ENCODE measurements at regions not wholly inside any gene's neighbourhood (a gene's known extent, or its start where the extent isn't known, plus 50 kb on each side); places are given as distances from the start of the nearest gene placed in this dataset.
"Not testable (repeated sequence)": the region's sequence is repeated elsewhere in the genome, so short reads cannot be mapped to it uniquely, and the experiment has no call there.

DNA sequence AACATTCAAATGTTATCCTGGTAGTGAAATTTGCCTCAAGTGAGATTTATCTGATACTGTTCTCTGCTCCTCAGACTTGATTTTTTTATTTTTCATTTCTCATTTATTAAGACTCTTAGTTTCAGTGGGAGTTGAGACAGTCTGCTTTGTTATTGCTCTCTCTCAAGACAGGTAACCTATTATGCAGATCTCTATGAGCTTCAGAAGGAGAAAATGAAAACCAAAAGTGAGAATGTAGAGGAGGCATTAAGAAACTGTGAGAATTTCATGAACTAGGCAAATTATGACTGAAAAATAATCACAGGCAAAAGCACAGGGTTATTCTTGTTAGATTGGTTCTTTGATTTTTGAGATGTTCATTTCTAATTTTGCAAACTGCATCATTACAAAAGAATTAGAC is 290.0 kb upstream of the CHORDC1 start:
- Mint-ChIP-seq H3K36me3 (no peaks in the 10 kb centered on the region), H3K9me3 (no peaks in the 10 kb centered on the region), H3K4me1 (no peaks in the 10 kb centered on the region), H3K27me3 (no peaks in the 10 kb centered on the region), H3K4me3 (no peak overlapping the region), H3K27ac (no peak overlapping the region)
- ATAC-seq (replicated peaks) (no peak), DNase-seq (no peak)

DNA sequence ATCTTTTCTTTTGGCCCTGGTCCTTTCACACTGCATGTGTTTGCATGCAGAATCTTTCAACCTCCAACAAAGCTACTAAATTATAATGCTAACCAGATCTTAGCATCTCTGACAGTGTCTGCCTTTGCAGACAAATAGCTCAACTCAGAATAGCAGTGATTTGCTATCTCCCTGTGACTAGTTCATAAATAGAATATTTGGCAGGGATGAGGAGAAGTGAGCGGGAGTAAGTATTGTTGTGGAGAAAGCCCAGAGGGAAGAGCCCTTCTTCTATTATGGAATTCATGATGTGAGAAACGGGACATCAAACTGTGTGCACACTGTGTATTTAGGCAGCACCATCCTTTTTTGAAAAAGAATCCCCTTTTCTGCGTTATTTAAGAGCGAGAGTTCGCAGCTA is 288.0 kb upstream of the CHORDC1 start:
- Mint-ChIP-seq H3K9me3 (no peaks in the 10 kb centered on the region), H3K4me1 (no peaks in the 10 kb centered on the region), H3K36me3 (no peaks in the 10 kb centered on the region), H3K27ac (no peak overlapping the region), H3K4me3 (no peak overlapping the region), H3K27me3 (no peaks in the 10 kb centered on the region)
- ATAC-seq (replicated peaks) (no peak), DNase-seq (no peak)

DNA sequence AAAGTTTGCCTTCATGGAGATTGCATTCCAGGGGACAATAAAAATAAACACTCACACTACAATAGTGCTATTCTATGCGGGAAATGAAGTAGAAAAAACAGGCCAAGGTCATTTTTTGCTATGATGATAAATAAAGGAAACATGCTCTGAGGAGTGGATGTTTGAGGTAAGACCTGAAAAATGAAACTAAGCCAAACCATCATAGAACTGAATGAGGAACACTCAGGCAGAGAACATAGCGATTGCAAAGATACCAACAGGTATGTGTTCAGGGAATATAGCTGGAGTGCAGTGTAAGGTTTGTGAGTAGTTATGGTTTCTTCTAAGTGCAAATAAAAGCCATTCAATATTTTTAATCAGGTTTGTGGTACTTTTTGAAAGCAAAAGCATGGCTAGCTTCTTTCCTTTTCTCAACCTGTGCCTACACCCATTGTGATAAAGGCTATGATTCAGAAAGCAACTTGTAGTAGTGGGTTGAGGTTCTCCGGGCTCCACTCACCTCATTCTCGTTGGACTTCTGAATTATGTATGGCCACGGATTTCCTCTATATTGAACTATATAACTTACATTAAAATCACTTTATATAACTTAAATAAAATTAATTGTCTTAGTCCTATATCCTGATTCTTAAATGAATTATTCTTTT is 278.2 kb upstream of the CHORDC1 start:
- ATAC-seq (replicated peaks) (no peak), DNase-seq (no peak)
- Mint-ChIP-seq H3K9me3 (peaks cover 3 to 6% of the 10 kb centered on the region in 2 donors), H3K27me3 (no peaks in the 10 kb centered on the region), H3K4me1 (no peaks in the 10 kb centered on the region), H3K36me3 (no peaks in the 10 kb centered on the region), H3K4me3 (no peak overlapping the region), H3K27ac (no peak overlapping the region)

DNA sequence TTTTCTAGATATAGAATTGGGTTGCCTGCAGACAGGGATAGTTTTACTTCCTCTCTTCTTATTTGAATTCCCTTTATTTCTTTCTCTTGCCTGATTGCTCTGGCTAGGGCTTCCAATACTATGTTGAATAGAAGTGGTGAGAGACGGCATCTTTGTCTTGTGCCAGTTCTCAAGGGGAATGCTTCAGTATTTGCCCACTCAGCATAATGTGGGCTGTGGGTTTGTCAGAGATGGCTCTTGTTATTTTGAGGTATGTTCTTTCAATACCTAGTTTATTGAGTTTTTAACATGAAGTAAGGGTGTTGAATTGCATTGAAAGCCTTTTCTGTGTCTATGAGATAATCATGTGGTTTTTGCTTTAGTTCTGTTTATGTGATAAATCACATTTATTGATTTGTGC is 273.9 kb upstream of the CHORDC1 start:
- no peak for DNase-seq
- Mint-ChIP-seq H3K27me3 (no peaks in the 10 kb centered on the region), H3K36me3 (no peaks in the 10 kb centered on the region), H3K9me3 (peaks cover 6 to 8% of the 10 kb centered on the region in 2 donors), H3K4me3 (no peak overlapping the region), H3K4me1 (no peaks in the 10 kb centered on the region), H3K27ac (no peak overlapping the region)
- ATAC-seq (replicated peaks), result no peak

DNA sequence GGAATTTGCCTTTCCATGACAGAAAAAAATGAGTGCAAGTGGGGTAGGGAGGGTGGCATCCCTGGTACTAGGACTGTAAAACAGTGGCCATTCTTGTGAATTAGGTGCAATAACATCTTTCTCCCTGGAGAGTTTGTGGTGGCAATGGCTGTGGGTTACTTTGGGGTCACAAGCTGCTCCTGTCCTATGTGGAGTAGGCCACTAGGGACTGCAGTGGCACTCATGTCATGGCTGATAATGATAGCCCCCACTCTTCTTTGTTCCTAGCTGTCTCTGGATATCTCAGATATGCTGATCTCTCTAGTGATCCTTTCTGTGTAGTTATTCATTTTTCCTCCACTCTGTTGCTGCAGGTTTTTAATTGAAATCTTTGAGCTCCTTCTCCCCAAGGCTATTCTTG is 270.5 kb upstream of the CHORDC1 start:
- Mint-ChIP-seq H3K36me3 (no peaks in the 10 kb centered on the region), H3K27me3 (no peaks in the 10 kb centered on the region), H3K9me3 (peaks cover 5 to 14% of the 10 kb centered on the region in 2 donors), H3K4me1 (no peaks in the 10 kb centered on the region), H3K4me3 (no peak overlapping the region), H3K27ac (no peak overlapping the region)
- DNase-seq, result no peak
- peak in 1 of 2 donors; percentile 39 for ATAC-seq (replicated peaks)

DNA sequence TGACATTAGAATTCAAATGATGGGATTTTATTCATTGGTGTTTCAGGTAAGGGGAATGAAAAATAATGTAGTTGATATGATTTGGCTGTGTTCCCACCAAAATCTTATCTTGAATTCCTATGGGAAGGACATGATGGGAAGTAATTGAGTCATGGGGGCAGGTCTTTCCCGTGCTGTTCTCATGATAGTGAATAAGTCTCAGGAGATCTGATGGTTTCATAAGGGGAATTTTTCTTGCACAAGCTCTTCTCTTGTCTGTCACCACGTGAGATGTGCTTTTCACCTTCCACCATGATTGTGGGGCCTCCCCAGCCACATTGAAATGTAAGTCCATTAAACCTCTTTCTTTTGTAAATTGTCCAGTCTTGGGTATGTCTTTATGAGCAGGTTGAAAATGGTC is 268.6 kb upstream of the CHORDC1 start:
- H3K36me3 Mint-ChIP-seq, result no peaks in the 10 kb centered on the region
- no peak overlapping the region for H3K27ac Mint-ChIP-seq
- no peaks in the 10 kb centered on the region for H3K4me1 Mint-ChIP-seq
- no peaks in the 10 kb centered on the region for H3K27me3 Mint-ChIP-seq
- ATAC-seq (replicated peaks) (no peak), DNase-seq (no peak)
- no peak overlapping the region for H3K4me3 Mint-ChIP-seq
- H3K9me3 Mint-ChIP-seq, result peaks cover 0 to 10% of the 10 kb centered on the region in 2 donors

DNA sequence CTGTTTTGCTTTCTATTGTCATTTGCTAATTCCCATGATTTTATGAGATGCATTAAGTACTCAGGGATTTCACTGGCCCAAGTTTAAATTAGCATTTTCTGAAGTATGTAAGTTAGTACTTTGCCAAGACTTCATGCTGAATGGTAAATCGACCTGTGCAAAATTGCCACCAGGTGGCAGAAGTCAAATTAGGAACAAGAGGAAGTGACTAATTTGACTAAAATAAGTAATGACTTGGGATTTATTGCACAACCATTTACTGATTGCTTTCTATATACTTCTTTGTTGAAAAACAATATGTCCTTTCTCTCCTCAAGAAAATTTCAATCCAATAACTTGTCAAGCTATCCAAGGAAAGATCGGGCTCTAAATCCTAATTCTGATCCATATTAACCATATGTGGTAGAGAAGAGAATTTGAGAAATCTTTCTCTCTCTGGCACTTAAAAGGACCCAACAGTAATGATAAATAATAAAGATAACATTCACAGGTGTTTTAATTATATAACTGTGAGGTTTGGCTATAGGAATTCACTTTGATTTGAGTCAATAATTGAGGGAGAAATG is 253.7 kb upstream of the CHORDC1 start:
- ATAC-seq (replicated peaks) (peak; percentile 33 to 48), DNase-seq (no peak)
- Mint-ChIP-seq H3K27me3 (no peaks in the 10 kb centered on the region), H3K9me3 (peaks cover 0 to 3% of the 10 kb centered on the region in 2 donors), H3K36me3 (no peaks in the 10 kb centered on the region), H3K27ac (no peak overlapping the region), H3K4me1 (no peaks in the 10 kb centered on the region), H3K4me3 (no peak overlapping the region)

DNA sequence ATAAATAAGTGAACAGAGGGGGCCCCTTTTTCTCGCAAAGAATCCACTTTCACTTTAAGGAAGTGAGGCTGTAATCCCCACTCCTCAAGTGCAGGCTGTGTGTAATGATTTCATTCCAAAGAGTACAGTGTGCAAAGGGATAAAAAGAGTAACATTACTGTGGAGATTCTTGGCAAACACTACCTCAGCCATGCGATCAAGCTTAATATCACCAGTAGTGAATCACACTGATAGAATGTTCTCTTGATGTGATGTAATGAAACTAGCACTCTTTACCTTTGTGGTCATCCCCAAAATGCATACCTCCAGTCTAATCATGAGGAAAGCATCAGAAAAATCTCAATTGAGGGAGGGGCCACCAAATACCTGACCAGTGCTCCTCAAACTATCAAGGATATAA is 246.1 kb upstream of the CHORDC1 start:
- no peaks in the 10 kb centered on the region for H3K9me3 Mint-ChIP-seq
- H3K27me3 Mint-ChIP-seq, result no peaks in the 10 kb centered on the region
- no peaks in the 10 kb centered on the region for H3K36me3 Mint-ChIP-seq
- ATAC-seq (replicated peaks), result no peak
- H3K4me1 Mint-ChIP-seq, result no peaks in the 10 kb centered on the region
- no peak for DNase-seq
- H3K4me3 Mint-ChIP-seq, result no peak overlapping the region
- H3K27ac Mint-ChIP-seq, result no peak overlapping the region

DNA sequence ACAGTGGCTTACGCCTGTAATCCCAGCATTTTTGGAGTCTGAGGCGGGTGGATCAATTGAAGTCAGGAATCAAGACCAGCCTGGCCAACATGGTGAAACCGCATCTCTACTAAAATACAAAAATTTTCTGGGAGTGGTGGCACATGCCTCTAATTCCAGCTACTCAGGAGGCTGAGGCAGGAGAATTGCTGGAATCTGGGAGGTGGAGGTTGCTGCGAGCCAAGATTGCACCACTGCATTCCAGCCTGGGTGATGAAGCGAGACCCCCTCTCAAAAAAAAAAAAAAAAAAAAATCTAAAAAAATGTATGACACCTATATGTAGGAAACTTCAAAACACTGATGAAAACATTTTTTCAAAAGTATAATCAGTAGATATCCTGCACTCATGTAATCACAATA is 242.7 kb upstream of the CHORDC1 start:
- H3K27ac Mint-ChIP-seq, result no peak overlapping the region
- ATAC-seq (replicated peaks) (no peak), DNase-seq (no peak)
- no peaks in the 10 kb centered on the region for H3K9me3 Mint-ChIP-seq
- H3K4me3 Mint-ChIP-seq, result no peak overlapping the region
- H3K4me1 Mint-ChIP-seq, result no peaks in the 10 kb centered on the region
- no peaks in the 10 kb centered on the region for H3K36me3 Mint-ChIP-seq
- no peaks in the 10 kb centered on the region for H3K27me3 Mint-ChIP-seq

DNA sequence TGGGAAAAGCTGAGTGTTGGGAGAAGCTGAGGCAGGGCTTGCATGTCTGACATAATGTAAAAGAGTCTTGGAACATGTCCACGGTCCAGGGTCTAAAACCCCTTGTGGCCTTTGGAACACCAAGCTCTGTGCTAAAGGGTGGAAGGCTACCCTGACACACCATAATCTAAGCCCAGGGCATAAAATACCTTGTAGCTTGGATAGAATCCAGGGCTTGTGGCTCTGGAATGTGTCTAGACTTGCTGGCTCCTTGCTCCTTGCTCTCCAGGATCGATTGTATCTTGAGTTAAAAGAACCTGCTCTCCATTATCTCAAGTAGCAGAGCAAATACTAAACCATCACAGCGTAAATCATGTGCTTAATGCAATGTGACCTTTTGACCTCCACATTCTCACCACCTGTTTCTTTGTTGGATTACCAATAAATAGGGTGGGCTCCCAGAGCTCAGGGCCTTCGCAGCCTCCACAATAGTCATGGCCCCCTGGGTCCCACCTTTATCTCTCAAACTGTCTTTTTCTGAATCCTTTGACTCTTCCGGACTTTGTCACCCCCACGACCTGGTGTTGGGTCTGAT is 232.6 kb upstream of the CHORDC1 start:
- not testable (repeated sequence) for H3K36me3 Mint-ChIP-seq; H3K9me3 Mint-ChIP-seq; DNase-seq; ATAC-seq (replicated peaks); H3K4me1 Mint-ChIP-seq; H3K4me3 Mint-ChIP-seq; H3K27me3 Mint-ChIP-seq; H3K27ac Mint-ChIP-seq

DNA sequence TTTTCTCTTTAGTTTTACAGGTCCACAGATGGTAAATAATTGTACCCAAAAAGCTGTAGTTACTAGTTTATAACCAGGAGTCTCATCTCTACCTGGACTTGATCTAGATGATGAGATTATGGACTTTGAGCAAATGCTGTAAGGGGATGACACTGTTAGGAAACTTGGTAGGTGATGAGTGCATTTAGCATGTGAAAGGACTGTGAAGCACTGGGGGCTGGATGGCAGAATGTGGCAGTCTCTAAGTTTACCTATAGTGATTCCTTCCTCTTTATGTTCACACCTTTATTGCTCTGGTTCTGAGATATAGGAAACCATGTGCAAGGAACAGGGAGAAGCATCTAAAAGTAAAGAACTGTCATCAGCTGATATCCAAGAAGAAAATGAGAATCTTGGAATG is 230.7 kb upstream of the CHORDC1 start:
- H3K27ac Mint-ChIP-seq, result no peak overlapping the region
- H3K9me3 Mint-ChIP-seq, result no peaks in the 10 kb centered on the region
- no peaks in the 10 kb centered on the region for H3K36me3 Mint-ChIP-seq
- H3K4me1 Mint-ChIP-seq, result no peaks in the 10 kb centered on the region
- no peaks in the 10 kb centered on the region for H3K27me3 Mint-ChIP-seq
- no peak for ATAC-seq (replicated peaks)
- no peak for DNase-seq
- H3K4me3 Mint-ChIP-seq, result no peak overlapping the region

DNA sequence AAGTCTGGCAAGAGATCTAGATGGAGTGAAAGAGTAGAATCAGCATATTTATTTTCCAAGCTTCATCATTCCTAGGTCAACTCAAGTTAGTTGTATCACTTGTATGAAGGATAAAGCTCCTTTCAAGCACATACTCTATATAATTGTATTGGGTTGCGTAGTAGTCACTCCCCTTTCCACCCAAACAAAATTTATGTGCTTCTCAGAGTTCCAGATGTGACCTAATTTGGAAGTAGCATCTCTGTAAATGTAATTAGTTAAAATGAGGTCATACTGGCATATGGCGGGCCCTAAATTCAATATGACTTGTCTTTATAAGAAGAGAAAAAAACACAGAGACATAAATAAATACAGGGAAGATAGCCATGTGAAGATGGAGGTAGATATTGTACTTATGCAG is 226.8 kb upstream of the CHORDC1 start:
- no peaks in the 10 kb centered on the region for H3K4me1 Mint-ChIP-seq
- ATAC-seq (replicated peaks), result no peak
- H3K9me3 Mint-ChIP-seq, result no peaks in the 10 kb centered on the region
- H3K27me3 Mint-ChIP-seq, result no peaks in the 10 kb centered on the region
- no peak overlapping the region for H3K27ac Mint-ChIP-seq
- H3K36me3 Mint-ChIP-seq, result no peaks in the 10 kb centered on the region
- no peak for DNase-seq
- no peak overlapping the region for H3K4me3 Mint-ChIP-seq

DNA sequence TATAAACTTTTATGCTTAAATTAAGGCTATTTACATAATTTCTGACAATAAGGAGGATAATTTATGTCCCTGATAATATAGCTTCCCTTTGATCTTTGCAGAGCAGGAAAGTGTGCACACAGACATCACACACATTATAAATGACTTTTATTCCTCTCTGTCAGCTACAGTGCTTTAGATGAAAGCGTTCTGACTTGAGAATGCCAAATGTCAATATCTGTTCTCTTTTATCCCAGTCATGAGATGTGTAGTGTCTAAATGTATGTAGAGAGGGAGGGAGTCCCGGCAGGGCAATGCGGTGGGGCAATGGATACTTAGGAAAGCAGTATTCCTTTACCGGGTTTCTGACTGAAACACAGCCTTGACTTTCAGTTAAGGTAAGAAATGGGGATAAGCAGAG is 225.4 kb upstream of the CHORDC1 start:
- H3K4me3 Mint-ChIP-seq, result no peak overlapping the region
- H3K4me1 Mint-ChIP-seq, result no peaks in the 10 kb centered on the region

DNA sequence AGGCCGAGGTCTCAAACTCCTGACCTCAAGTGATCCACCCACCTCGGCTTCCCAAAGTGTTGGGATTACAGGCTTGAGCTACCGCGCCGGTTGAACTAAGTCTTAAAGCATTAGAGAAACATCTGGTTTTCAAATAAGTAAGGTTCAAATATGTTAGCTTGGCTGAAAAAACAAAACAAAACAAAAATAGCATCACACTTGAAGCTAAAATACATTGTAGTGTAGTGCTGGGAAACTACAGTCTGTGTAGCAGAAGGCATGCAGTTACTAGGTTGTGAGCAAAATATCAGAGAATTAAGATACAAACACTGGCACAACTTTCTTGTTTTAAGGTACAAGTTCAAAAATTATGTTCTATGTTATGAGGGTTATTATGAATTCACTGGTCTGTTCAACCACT is 224.8 kb upstream of the CHORDC1 start:
- Mint-ChIP-seq H3K4me3 (no peak overlapping the region), H3K4me1 (no peaks in the 10 kb centered on the region), H3K9me3 (no peaks in the 10 kb centered on the region), H3K27ac (no peak overlapping the region), H3K27me3 (no peaks in the 10 kb centered on the region), H3K36me3 (no peaks in the 10 kb centered on the region)
- ATAC-seq (replicated peaks) (no peak), DNase-seq (no peak)

More for the DNA sequence above, 225.4 kb upstream of the CHORDC1 start:
- Mint-ChIP-seq H3K9me3 (no peaks in the 10 kb centered on the region), H3K27me3 (no peaks in the 10 kb centered on the region), H3K27ac (no peak overlapping the region), H3K36me3 (no peaks in the 10 kb centered on the region)
- no peak for DNase-seq
- no peak for ATAC-seq (replicated peaks)

DNA sequence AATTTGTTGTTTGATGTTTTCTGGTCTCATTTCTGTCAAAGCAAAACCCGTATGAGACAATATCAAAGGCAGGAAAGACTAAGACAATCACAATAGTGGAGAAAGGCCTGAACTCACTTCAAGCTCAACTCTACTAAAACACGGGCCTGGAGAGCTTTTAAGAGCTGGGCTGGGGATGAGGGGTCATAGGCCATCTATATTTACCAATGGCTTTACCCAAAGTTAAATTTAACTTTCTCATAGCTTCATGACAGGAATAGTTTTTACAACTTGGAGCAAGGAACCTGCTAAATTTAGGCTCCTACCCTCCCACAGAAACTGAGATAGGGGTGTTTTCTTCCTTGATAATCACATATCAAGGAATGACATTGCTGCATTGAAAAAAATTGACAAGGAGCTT is 223.4 kb upstream of the CHORDC1 start:
- Mint-ChIP-seq H3K4me3 (no peak overlapping the region), H3K9me3 (no peaks in the 10 kb centered on the region), H3K27ac (no peak overlapping the region), H3K36me3 (no peaks in the 10 kb centered on the region), H3K4me1 (no peaks in the 10 kb centered on the region), H3K27me3 (no peaks in the 10 kb centered on the region)
- no peak for ATAC-seq (replicated peaks)
- no peak for DNase-seq

Data from stimulated activated naive B cell treated with anti-CD40 and anti-IgM and Interleukin-4, amounts not matched to agents 10 μg/mL and 1 μg/mL and 100 μg/mL, for 72 hours (primary cell).